Fibroblast of lung (primary cell): ENCODE measurements at regions not wholly inside any gene's neighbourhood (a gene's known extent, or its start where the extent isn't known, plus 50 kb on each side); places are given as distances from the start of the nearest gene placed in this dataset.

ENCODE experiments used
- DNase-seq, 2 donors: peaks; one replicate each; pipeline versions ENCODE4 v3.0.0 to v3.0.0-alpha.2; 2010; ENCODE audit warnings: low read depth in 2 of 2
- H2AFZ ChIP-seq: 2 replicates; pipeline ENCODE4 v1.5.1; 2012; ENCODE audit warnings: low read length, control low read depth, inconsistent platforms
- H3K27ac ChIP-seq: 2 replicates; pipeline ENCODE4 v1.5.1; 2011; ENCODE audit warnings: low read length, control low read depth; ENCODE audit not compliant: insufficient read depth
- H3K27me3 ChIP-seq: 2 replicates; pipeline ENCODE4 v1.5.1; 2011; ENCODE audit warnings: mild to moderate bottlenecking, low read length; ENCODE audit not compliant: control insufficient read depth, insufficient read depth
- H3K36me3 ChIP-seq: 2 replicates; pipeline ENCODE4 v1.5.1; 2011; ENCODE audit warnings: low read length; ENCODE audit not compliant: control insufficient read depth, insufficient read depth
- H3K4me1 ChIP-seq: 2 replicates; pipeline ENCODE4 v1.5.1; 2011; ENCODE audit warnings: low read length; ENCODE audit not compliant: control insufficient read depth, insufficient read depth; ENCODE audit errors: extremely low read depth
- H3K4me2 ChIP-seq: 2 replicates; pipeline ENCODE4 v1.5.1; 2011; ENCODE audit warnings: low read length, control low read depth; ENCODE audit not compliant: insufficient read depth; ENCODE audit errors: extremely low read depth
- H3K4me3 ChIP-seq, 4 experiments: fragments of 200-600 bp in 1 of 4; sonication (generic) in 1 of 4; replicated peaks in 1 of 4; 2 replicates each; pipeline ENCODE4 v1.5.1; 2011 to 2016; ENCODE audit warnings: low read length in 4 of 4, low read depth in 3 of 4, mild to moderate bottlenecking in 3 of 4, control low read depth in 2 of 4, inconsistent platforms in 1 of 4, mixed read lengths in 1 of 4; ENCODE audit not compliant: insufficient read depth in 1 of 4; ENCODE audit errors: control extremely low read depth in 1 of 4
- H3K79me2 ChIP-seq: 2 replicates; pipeline ENCODE4 v1.5.1; 2012; ENCODE audit warnings: mild to moderate bottlenecking, low read length, inconsistent platforms; ENCODE audit not compliant: control insufficient read depth, insufficient read depth
- H3K9ac ChIP-seq: 2 replicates; pipeline ENCODE4 v1.5.1; 2011; ENCODE audit warnings: mild to moderate bottlenecking, low read length, control low read depth; ENCODE audit not compliant: insufficient read depth
- H3K9me3 ChIP-seq: 2 replicates; pipeline ENCODE4 v1.5.1; 2012; ENCODE audit warnings: low read depth, low read length; ENCODE audit not compliant: control insufficient read depth, insufficient read depth
- H4K20me1 ChIP-seq: 2 replicates; pipeline ENCODE4 v1.5.1; 2011; ENCODE audit warnings: low read length; ENCODE audit not compliant: control insufficient read depth, insufficient read depth; ENCODE audit errors: extremely low read depth
- CTCF ChIP-seq, 2 donors: IDR thresholded peaks in 1 of 2; conservative IDR thresholded peaks in 1 of 2; 1 replicate in 1 of 2; 2 replicates in 1 of 2; pipeline ENCODE4 v1.5.1; 2011 to 2012; ENCODE audit warnings: low read length in 2 of 2, control low read depth in 1 of 2, inconsistent platforms in 1 of 2, low read depth in 1 of 2, mild to moderate bottlenecking in 1 of 2
- EZH2 ChIP-seq: IDR thresholded peaks from 2 replicates; pipeline ENCODE4 v1.5.1; 2012; ENCODE audit warnings: low read length, control low read depth, mild to moderate bottlenecking; ENCODE audit errors: missing control alignments

GRCh38 chr13:66033924-66034323, 1196.2 kb downstream of the PCDH9 start:
- Histone ChIP-seq H3K4me1 (no peaks in the 10 kb centered on the region), H3K4me3 (no peak overlapping the region), H3K27ac (no peak overlapping the region), H3K36me3 (no peaks in the 10 kb centered on the region), H2AFZ (no peak overlapping the region), H3K4me2 (no peak overlapping the region), H3K9ac (no peak overlapping the region), H3K27me3 (no peaks in the 10 kb centered on the region), H3K79me2 (no peaks in the 10 kb centered on the region), H4K20me1 (no peaks in the 10 kb centered on the region), H3K9me3 (no peaks in the 10 kb centered on the region)
- DNase-seq = no peak
- no peak for TF ChIP-seq CTCF (conservative IDR thresholded peaks at IDR 0.05 in 1 of 2, IDR thresholded peaks at IDR 0.05 in 1 of 2; ENCODE audit: low read depth in 1 of 2, low read length in 2 of 2)
- TF ChIP-seq EZH2 = no peak

- H3K27me3 ChIP-seq = no peaks in the 10 kb centered on the region
- TF ChIP-seq CTCF (conservative IDR thresholded peaks at IDR 0.05 in 1 of 2, IDR thresholded peaks at IDR 0.05 in 1 of 2; ENCODE audit: low read depth in 1 of 2, low read length in 2 of 2) = no peak
- no peak for TF ChIP-seq EZH2
- H4K20me1 ChIP-seq = no peaks in the 10 kb centered on the region
- no peaks in the 10 kb centered on the region for H3K36me3 ChIP-seq
- H3K27ac ChIP-seq = no peak overlapping the region
- DNase-seq = no peak
- no peak overlapping the region for H3K4me2 ChIP-seq
- H3K79me2 ChIP-seq = no peaks in the 10 kb centered on the region
- no peaks in the 10 kb centered on the region for H3K9me3 ChIP-seq
- no peaks in the 10 kb centered on the region for H3K4me1 ChIP-seq
- no peak overlapping the region for H2AFZ ChIP-seq
- no peak overlapping the region for H3K9ac ChIP-seq
- no peak overlapping the region for H3K4me3 ChIP-seq
Observed at GRCh38 chr13:66021846-66022245, 1208.3 kb downstream of the PCDH9 start.

- H3K36me3 ChIP-seq = no peaks in the 10 kb centered on the region
- no peaks in the 10 kb centered on the region for H3K4me1 ChIP-seq
- H3K4me3 ChIP-seq = no peak overlapping the region
- TF ChIP-seq CTCF (conservative IDR thresholded peaks at IDR 0.05 in 1 of 2, IDR thresholded peaks at IDR 0.05 in 1 of 2; ENCODE audit: low read depth in 1 of 2, low read length in 2 of 2) (no peak), EZH2 (no peak)
- H3K79me2 ChIP-seq = no peaks in the 10 kb centered on the region
- H3K27me3 ChIP-seq = no peaks in the 10 kb centered on the region
- no peak overlapping the region for H3K27ac ChIP-seq
- no peak overlapping the region for H2AFZ ChIP-seq
- H3K4me2 ChIP-seq = no peak overlapping the region
- H4K20me1 ChIP-seq = no peaks in the 10 kb centered on the region
- H3K9me3 ChIP-seq = no peaks in the 10 kb centered on the region
- no peak overlapping the region for H3K9ac ChIP-seq
- no peak for DNase-seq
Observed at GRCh38 chr13:66014771-66015170, 1215.4 kb downstream of the PCDH9 start.
